A673 (cell line): ENCODE measurements at regions not wholly inside any gene's neighbourhood (a gene's known extent, or its start where the extent isn't known, plus 50 kb on each side); places are given as distances from the start of the nearest gene placed in this dataset.

Experiments
- EZH2 ChIP-seq: fragments of 200-600 bp; sonication (generic); IDR thresholded peaks from 2 replicates; pipeline ENCODE4 v1.6.1; 2017; ENCODE audit warnings: borderline replicate concordance, low read depth, mild to moderate bottlenecking, mixed read lengths, antibody characterized with exemption, low read length; ENCODE audit not compliant: poor library complexity, severe bottlenecking
- TF ChIP-seq, protein P1 (sequence below): fragments of 300-800, 200-600 bp; sonication (generic); conservative IDR thresholded peaks from 2 replicates; pipeline ENCODE4 v1.5.1; 2017; ENCODE audit warnings: low read depth, mild to moderate bottlenecking, antibody characterized with exemption, low read length, moderate library complexity, mixed read lengths

- TF ChIP-seq, protein P1, sequence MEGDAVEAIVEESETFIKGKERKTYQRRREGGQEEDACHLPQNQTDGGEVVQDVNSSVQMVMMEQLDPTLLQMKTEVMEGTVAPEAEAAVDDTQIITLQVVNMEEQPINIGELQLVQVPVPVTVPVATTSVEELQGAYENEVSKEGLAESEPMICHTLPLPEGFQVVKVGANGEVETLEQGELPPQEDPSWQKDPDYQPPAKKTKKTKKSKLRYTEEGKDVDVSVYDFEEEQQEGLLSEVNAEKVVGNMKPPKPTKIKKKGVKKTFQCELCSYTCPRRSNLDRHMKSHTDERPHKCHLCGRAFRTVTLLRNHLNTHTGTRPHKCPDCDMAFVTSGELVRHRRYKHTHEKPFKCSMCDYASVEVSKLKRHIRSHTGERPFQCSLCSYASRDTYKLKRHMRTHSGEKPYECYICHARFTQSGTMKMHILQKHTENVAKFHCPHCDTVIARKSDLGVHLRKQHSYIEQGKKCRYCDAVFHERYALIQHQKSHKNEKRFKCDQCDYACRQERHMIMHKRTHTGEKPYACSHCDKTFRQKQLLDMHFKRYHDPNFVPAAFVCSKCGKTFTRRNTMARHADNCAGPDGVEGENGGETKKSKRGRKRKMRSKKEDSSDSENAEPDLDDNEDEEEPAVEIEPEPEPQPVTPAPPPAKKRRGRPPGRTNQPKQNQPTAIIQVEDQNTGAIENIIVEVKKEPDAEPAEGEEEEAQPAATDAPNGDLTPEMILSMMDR = no peak
- TF ChIP-seq EZH2 = no peak
Observed at GRCh38 chr1:188363943-188364342, 1535.2 kb downstream of the PLA2G4A start.
